ENCODE measurements at regions not wholly inside any gene's neighbourhood (a gene's known extent, or its start where the extent isn't known, plus 50 kb on each side); places are given as distances from the start of the nearest gene placed in this dataset.

GRCh38 chr9:89928106-89928505 is 323.3 kb downstream of the GADD45G start:
- no peak overlapping the region for H3K23ac ChIP-seq (ENCODE audit: insufficient read length)
- H3K56ac ChIP-seq (replicated peaks; ENCODE audit: insufficient read length, low read depth, low read length) = no peak overlapping the region
- no peaks in the 10 kb centered on the region for H3K79me1 ChIP-seq (ENCODE audit: low read depth, low read length)
- no peak overlapping the region for H3K18ac ChIP-seq (ENCODE audit: extremely low read depth, low read length)
- no peak overlapping the region for H2AFZ ChIP-seq (ENCODE audit: low read length)
- 100% methylated on average over 1 of the region's 1 CpG; no CpG with 5 or more reads in 1 of the 2 experiments for WGBS, 2 experiments (ENCODE audit: extremely low coverage in 1 of 2, insufficient coverage in 1 of 2, insufficient read length in 1 of 2, insufficient replicate concordance in 2 of 2, low coverage in 1 of 2, low lambda C conversion rate in 2 of 2, missing lambda C conversion rate in 1 of 2)
- no peaks in the 10 kb centered on the region for H4K20me1 ChIP-seq (replicated peaks in 1 of 2; ENCODE audit: control insufficient read depth in 1 of 2, insufficient read depth in 2 of 2, low read length in 2 of 2)
- no peak overlapping the region for H3K4ac ChIP-seq (replicated peaks; ENCODE audit: insufficient read length, low read depth, low read length)
- no peaks in the 10 kb centered on the region for H3K79me2 ChIP-seq (ENCODE audit: control insufficient read depth in 1 of 2, insufficient read depth in 2 of 2, low read length in 2 of 2)
- H3K9ac ChIP-seq (replicated peaks in 1 of 4; ENCODE audit: extremely low read depth in 1 of 4, low read depth in 3 of 4, low read length in 3 of 4) = no peak overlapping the region
- H2BK5ac ChIP-seq (ENCODE audit: low read depth, low read length) = no peak overlapping the region
- H3K14ac ChIP-seq (ENCODE audit: insufficient read length) = no peak overlapping the region
- no peaks in the 10 kb centered on the region; a peak in 1 of 7 replicates for H3K27me3 ChIP-seq (replicated peaks in 1 of 4; ENCODE audit: control insufficient read depth in 3 of 4, extremely low read depth in 1 of 4, insufficient read depth in 3 of 4, low read length in 3 of 4)
- no peaks in the 10 kb centered on the region for H3K23me2 ChIP-seq (ENCODE audit: low read depth, low read length)
- no peak overlapping the region for H2BK15ac ChIP-seq (ENCODE audit: low read length)
- H2BK12ac ChIP-seq (ENCODE audit: low read depth, low read length) = no peak overlapping the region
- ChIA-PET POLR2A (ENCODE audit: partially characterized antibody) (no interaction called here), CTCF (ENCODE audit: partially characterized antibody) (interaction anchor here (0.5 to 6.6 kb wide), 9 partner anchors 9 to 335 kb away, joined by 3 to 45 read pairs (median 4); no protein-coding TSS in a partner anchor)
- H2AK5ac ChIP-seq (ENCODE audit: low read depth, low read length) = no peak overlapping the region
- FAIRE-seq = no peak
- no peaks in the 10 kb centered on the region for H3K9me3 ChIP-seq (ENCODE audit: insufficient read depth in 2 of 2, low read depth in 1 of 2, low read length in 1 of 2)
- no peak overlapping the region for H2BK20ac ChIP-seq (ENCODE audit: low read length)
- no peak overlapping the region for H4K91ac ChIP-seq (replicated peaks; ENCODE audit: insufficient read length, low read length)
- H3K27ac ChIP-seq (ENCODE audit: low read depth, low read length) = no peak overlapping the region
- no peak overlapping the region for H3K4me2 ChIP-seq (ENCODE audit: insufficient read depth in 1 of 2, low read depth in 2 of 2, low read length in 2 of 2)
- no peaks in the 10 kb centered on the region for H3K4me1 ChIP-seq (replicated peaks in 1 of 4; ENCODE audit: control insufficient read depth in 3 of 4, insufficient read depth in 4 of 4, low read length in 3 of 4)
- DNase-seq (ENCODE audit: low read depth in 1 of 2, low spot score in 2 of 2) = no peak
- no peak overlapping the region for H4K8ac ChIP-seq (ENCODE audit: extremely low read depth, insufficient read depth, low read length)
- no peaks in the 10 kb centered on the region for H3K36me3 ChIP-seq (ENCODE audit: control insufficient read depth in 2 of 4, insufficient read depth in 4 of 4, low read length in 3 of 4)
- no peak overlapping the region for H2BK120ac ChIP-seq (replicated peaks; ENCODE audit: low read depth, low read length)
- no peak overlapping the region for H4K5ac ChIP-seq (ENCODE audit: insufficient read length, low read depth, low read length)
- TF ChIP-seq ATF2 (IDR thresholded peaks at IDR 0.05; ENCODE audit: low read length) = no peak
- no peak for TF ChIP-seq CEBPB (IDR thresholded peaks at IDR 0.05; ENCODE audit: low read depth, low read length)
- no peak for TF ChIP-seq SIX5 (IDR thresholded peaks at IDR 0.05; ENCODE audit: low read depth, low read length)
- no peak for TF ChIP-seq JUND (IDR thresholded peaks at IDR 0.05; ENCODE audit: low read length)
- no peak for TF ChIP-seq SIRT6 (IDR thresholded peaks at IDR 0.05; ENCODE audit: low read length)
- no peak for TF ChIP-seq TAF1 (IDR thresholded peaks at IDR 0.05; ENCODE audit: low read depth, low read length)
- TF ChIP-seq NANOG (IDR thresholded peaks at IDR 0.05; ENCODE audit: insufficient read depth, low read depth, low read length, poor library complexity, severe bottlenecking) = no peak
- TF ChIP-seq HDAC2 (IDR thresholded peaks at IDR 0.05; ENCODE audit: borderline replicate concordance in 1 of 2, low read depth in 2 of 2, low read length in 2 of 2) = no peak
- no peak for TF ChIP-seq BACH1 (IDR thresholded peaks at IDR 0.05; ENCODE audit: low read length)
- no peak for TF ChIP-seq EP300 (IDR thresholded peaks at IDR 0.05; ENCODE audit: borderline replicate concordance in 1 of 2, low read depth in 2 of 2, low read length in 2 of 2)
- H3K4me3 ChIP-seq (ENCODE audit: extremely low read depth in 1 of 4, insufficient read depth in 2 of 4, low read depth in 3 of 4, low read length in 4 of 4) = no peak overlapping the region

All from H1 (cell line).